RPMI8226 (cell line): ENCODE measurements at regions not wholly inside any gene's neighbourhood (a gene's known extent, or its start where the extent isn't known, plus 50 kb on each side); places are given as distances from the start of the nearest gene placed in this dataset.
"Not testable (repeated sequence)": the region's sequence is repeated elsewhere in the genome, so short reads cannot be mapped to it uniquely, and the experiment has no call there.

Experiments
- DNase-seq: peaks from one replicate; pipeline ENCODE4 v3.0.0-alpha.2; 2015

GRCh38 chr5:174900240-174900865, 176.0 kb downstream of the MSX2 start:
- DNase-seq = no peak

- no peak for DNase-seq
These were observed 173.0 kb downstream of the MSX2 start for GRCh38 chr5:174897281-174897950.

GRCh38 chr5:174895360-174895759, 171.0 kb downstream of the MSX2 start:
- no peak for DNase-seq

GRCh38 chr5:174892742-174893141, 168.4 kb downstream of the MSX2 start:
- DNase-seq = no peak

- DNase-seq = not testable (repeated sequence)
These were observed 156.2 kb downstream of the MSX2 start for GRCh38 chr5:174880412-174881200.

GRCh38 chr5:174877987-174878386, 153.6 kb downstream of the MSX2 start:
- DNase-seq = no peak

- no peak for DNase-seq
These were observed 147.9 kb downstream of the MSX2 start for GRCh38 chr5:174872271-174872670.

GRCh38 chr5:174852143-174852542, 127.8 kb downstream of the MSX2 start:
- no peak for DNase-seq

- no peak for DNase-seq
These were observed 126.3 kb downstream of the MSX2 start for GRCh38 chr5:174850565-174851169.

- DNase-seq = no peak
These were observed 125.0 kb downstream of the MSX2 start for GRCh38 chr5:174849426-174849825.

- DNase-seq = no peak
These were observed 120.6 kb downstream of the MSX2 start for GRCh38 chr5:174844971-174845370.

GRCh38 chr5:174843263-174844250, 119.2 kb downstream of the MSX2 start:
- no peak for DNase-seq

- no peak for DNase-seq
These were observed 116.1 kb downstream of the MSX2 start for GRCh38 chr5:174840435-174840834.

GRCh38 chr5:174839196-174839595, 114.8 kb downstream of the MSX2 start:
- DNase-seq = no peak

GRCh38 chr5:174837919-174838902, 113.8 kb downstream of the MSX2 start:
- DNase-seq = no peak

- no peak for DNase-seq
These were observed 109.7 kb downstream of the MSX2 start for GRCh38 chr5:174834081-174834480.

- DNase-seq = no peak
These were observed 108.4 kb downstream of the MSX2 start for GRCh38 chr5:174832811-174833210.

- no peak for DNase-seq
These were observed 107.6 kb downstream of the MSX2 start for GRCh38 chr5:174832025-174832424.

- DNase-seq = no peak
These were observed 106.8 kb downstream of the MSX2 start for GRCh38 chr5:174831031-174831660.

GRCh38 chr5:174829511-174829864, 105.1 kb downstream of the MSX2 start:
- DNase-seq = no peak
